Body of pancreas (tissue), 4 donors: ENCODE measurements at regions not wholly inside any gene's neighbourhood (a gene's known extent, or its start where the extent isn't known, plus 50 kb on each side); places are given as distances from the start of the nearest gene placed in this dataset.

ENCODE experiments used
- ATAC-seq: fragments of 150-250 bp; one replicate; pipeline ENCODE4 v1.9.1; 2016
- DNase-seq, 4 donors: peaks; one replicate each; pipeline ENCODE4 v3.0.0-alpha.2; 2019
- H3K27ac ChIP-seq, 4 donors: fragments of 200-600 bp; sonication (generic); 1 replicate in 3 of 4; 2 replicates in 1 of 4; pipeline versions ENCODE4 v1.5.1 to v1.6.1; 2016 to 2019; ENCODE audit warnings: mild to moderate bottlenecking in 1 of 4, mixed read lengths in 1 of 4, moderate library complexity in 1 of 4
- H3K27me3 ChIP-seq, 2 donors: fragments of 200-600 bp; sonication (generic); one replicate each; pipeline ENCODE4 v1.6.0; 2016; ENCODE audit warnings: mild to moderate bottlenecking in 1 of 2
- H3K36me3 ChIP-seq, 2 donors: fragments of 200-600 bp; sonication (generic); replicated peaks in 1 of 2; 2 replicates each; pipeline ENCODE4 v1.5.1; 2016; ENCODE audit warnings: low read depth in 2 of 2; ENCODE audit not compliant: insufficient read depth in 1 of 2
- H3K4me1 ChIP-seq: fragments of 200-600 bp; sonication (generic); one replicate; pipeline ENCODE4 v1.6.0; 2016
- H3K4me3 ChIP-seq, 2 donors: fragments of 200-600 bp; sonication (generic); 1 replicate in 1 of 2; 2 replicates in 1 of 2; pipeline ENCODE4 v1.5.1; 2016 to 2019
- H3K9me3 ChIP-seq, 3 donors: fragments of 200-600 bp; sonication (generic); 1 replicate in 2 of 3; 2 replicates in 1 of 3; pipeline ENCODE4 v1.5.1; 2016
- POLR2A ChIP-seq, 3 donors: fragments of 450-650 bp; IDR thresholded peaks; one replicate each; pipeline ENCODE4 v1.6.1; 2016; ENCODE audit warnings: antibody characterized with exemption in 3 of 3, mild to moderate bottlenecking in 2 of 3
- WGBS, 2 donors: methylation state at CpG; one replicate each; pipeline ENCODE4 v1.1.5; 2017; 5-methylcytosine and 5-hydroxymethylcytosine counted together
- intact Hi-C: fragments of 100-400 bp; cut with DNase I; formaldehyde crosslinking; loops from one replicate; pipeline ENCODE4 v1.15.1; 2023
- TF ChIP-seq, protein P1 (sequence below), 7 experiments: fragments of 450-650 bp in 4 of 7; fragments of 200-600 bp in 3 of 7; sonication (generic) in 3 of 7; IDR thresholded peaks; one replicate each; pipeline ENCODE4 v1.5.1; 2016 to 2019; ENCODE audit warnings: antibody characterized with exemption in 7 of 7

DNA sequence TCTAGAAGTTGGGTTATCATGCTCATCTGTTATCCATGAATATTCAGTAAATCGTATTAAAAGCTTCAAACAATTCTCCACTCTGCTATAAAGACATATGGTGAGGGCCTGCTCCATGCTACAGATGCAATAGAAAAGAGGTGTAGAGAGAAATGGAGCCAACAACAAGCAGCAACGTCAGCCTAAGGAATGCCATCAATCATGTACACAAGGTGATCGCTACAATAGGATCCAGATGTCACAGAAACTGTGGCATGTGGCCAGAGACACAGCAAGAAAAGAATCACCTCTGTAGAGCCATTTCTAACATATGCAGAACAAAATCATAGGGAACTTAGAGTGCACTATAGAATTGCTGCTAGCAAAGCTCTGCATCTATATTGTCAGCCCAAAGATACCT, 1188.1 kb downstream of the PCDH7 start:
- DNase-seq (no peak), ATAC-seq (no peak)
- H3K4me3 ChIP-seq: no peak overlapping the region
- no peak for TF ChIP-seq POLR2A (IDR thresholded peaks at IDR 0.05)
- TF ChIP-seq, protein P1, sequence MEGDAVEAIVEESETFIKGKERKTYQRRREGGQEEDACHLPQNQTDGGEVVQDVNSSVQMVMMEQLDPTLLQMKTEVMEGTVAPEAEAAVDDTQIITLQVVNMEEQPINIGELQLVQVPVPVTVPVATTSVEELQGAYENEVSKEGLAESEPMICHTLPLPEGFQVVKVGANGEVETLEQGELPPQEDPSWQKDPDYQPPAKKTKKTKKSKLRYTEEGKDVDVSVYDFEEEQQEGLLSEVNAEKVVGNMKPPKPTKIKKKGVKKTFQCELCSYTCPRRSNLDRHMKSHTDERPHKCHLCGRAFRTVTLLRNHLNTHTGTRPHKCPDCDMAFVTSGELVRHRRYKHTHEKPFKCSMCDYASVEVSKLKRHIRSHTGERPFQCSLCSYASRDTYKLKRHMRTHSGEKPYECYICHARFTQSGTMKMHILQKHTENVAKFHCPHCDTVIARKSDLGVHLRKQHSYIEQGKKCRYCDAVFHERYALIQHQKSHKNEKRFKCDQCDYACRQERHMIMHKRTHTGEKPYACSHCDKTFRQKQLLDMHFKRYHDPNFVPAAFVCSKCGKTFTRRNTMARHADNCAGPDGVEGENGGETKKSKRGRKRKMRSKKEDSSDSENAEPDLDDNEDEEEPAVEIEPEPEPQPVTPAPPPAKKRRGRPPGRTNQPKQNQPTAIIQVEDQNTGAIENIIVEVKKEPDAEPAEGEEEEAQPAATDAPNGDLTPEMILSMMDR (IDR thresholded peaks at IDR 0.05): no peak
- WGBS, 2 donors: 17 to 21% methylated on average over 3 of the region's 3 CpGs
- no peak overlapping the region for H3K27ac ChIP-seq
- H3K4me1 ChIP-seq: no peaks in the 10 kb centered on the region
- H3K36me3 ChIP-seq: no peaks in the 10 kb centered on the region
- H3K27me3 ChIP-seq: no peaks in the 10 kb centered on the region
- no peaks in the 10 kb centered on the region for H3K9me3 ChIP-seq
- intact Hi-C loops: no loop called here

DNA sequence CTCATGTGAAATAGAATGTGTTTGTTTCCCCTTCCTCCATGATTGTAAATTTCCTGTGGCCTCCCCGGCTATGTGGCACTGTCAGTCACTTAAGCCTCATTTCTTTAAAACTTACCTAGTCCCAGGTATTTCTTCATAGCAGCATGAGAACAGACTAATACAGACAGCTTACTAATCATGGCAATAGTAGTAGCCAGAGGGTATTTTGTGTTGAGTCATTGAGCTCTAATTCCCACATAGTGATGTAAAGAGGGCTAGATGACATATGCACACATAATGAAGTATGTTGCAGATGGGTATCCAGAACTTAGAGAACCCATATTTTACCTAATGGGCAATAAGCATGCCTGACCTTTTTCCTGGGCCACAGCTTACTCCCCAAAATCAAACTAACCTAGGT, 1197.2 kb downstream of the PCDH7 start:
- no peaks in the 10 kb centered on the region for H3K27me3 ChIP-seq
- intact Hi-C loops: no loop called here
- no peak overlapping the region for H3K27ac ChIP-seq
- H3K4me3 ChIP-seq: no peak overlapping the region
- no peaks in the 10 kb centered on the region for H3K9me3 ChIP-seq
- no peak for TF ChIP-seq POLR2A (IDR thresholded peaks at IDR 0.05)
- TF ChIP-seq, protein P1 (IDR thresholded peaks at IDR 0.05): no peak
- H3K36me3 ChIP-seq: no peaks in the 10 kb centered on the region
- H3K4me1 ChIP-seq: no peaks in the 10 kb centered on the region
- ATAC-seq (no peak), DNase-seq (no peak)
- 85 to 88% methylated on average over 1 of the region's 1 CpG for WGBS, 2 donors

DNA sequence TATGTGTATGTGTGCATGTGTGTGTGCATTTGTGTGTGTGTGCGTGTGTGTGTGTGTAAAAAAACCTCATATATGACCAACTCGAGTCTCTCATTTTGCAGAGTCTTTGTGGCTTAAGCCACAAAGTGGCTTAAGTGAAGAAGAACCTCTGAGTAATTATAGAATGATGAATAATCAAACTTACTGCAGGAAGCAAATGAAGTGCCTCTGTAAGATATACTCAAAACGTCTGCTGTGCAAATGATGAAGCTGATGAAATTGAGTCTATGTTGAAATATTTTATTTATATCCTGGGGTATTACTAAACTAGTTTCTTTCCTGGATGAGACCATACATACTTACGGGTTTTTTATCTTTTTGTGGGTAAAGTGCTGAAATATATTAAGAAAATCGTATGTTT, 1198.7 kb downstream of the PCDH7 start:
- Histone ChIP-seq H3K9me3 (no peaks in the 10 kb centered on the region), H3K4me3 (no peak overlapping the region), H3K36me3 (no peaks in the 10 kb centered on the region), H3K27ac (no peak overlapping the region), H3K4me1 (no peaks in the 10 kb centered on the region), H3K27me3 (no peaks in the 10 kb centered on the region)
- 26 to 38% methylated on average over 5 of the region's 5 CpGs for WGBS, 2 donors
- TF ChIP-seq, protein P1 (IDR thresholded peaks at IDR 0.05): no peak
- TF ChIP-seq POLR2A (IDR thresholded peaks at IDR 0.05): no peak
- intact Hi-C loops: no loop called here
- ATAC-seq (no peak), DNase-seq (no peak)

DNA sequence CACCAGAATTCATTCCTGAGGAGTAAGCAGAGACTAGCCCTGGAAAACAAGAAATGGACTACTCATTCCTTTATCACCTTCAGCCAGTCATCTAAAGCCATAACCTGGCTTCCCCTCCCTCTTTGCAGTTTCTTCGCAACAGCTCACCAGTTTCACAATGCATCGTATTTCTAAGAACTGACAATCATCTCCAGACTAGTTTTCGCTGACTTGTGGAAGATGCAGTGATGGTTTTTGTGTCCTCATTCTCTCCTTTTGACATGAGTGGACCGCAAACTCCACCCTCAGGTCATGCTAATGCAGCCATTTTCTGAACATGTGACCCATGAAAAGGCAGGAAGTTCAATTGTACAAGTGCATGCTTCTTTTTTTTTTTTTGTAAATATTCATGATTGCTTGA, 1203.5 kb downstream of the PCDH7 start:
- DNase-seq (no peak), ATAC-seq (no peak)
- WGBS, 2 donors: 83 to 93% methylated on average over 4 of the region's 4 CpGs
- intact Hi-C loops: no loop called here
- no peak overlapping the region for H3K27ac ChIP-seq
- H3K27me3 ChIP-seq: no peaks in the 10 kb centered on the region
- H3K9me3 ChIP-seq: no peaks in the 10 kb centered on the region
- TF ChIP-seq, protein P1 (IDR thresholded peaks at IDR 0.05): no peak
- TF ChIP-seq POLR2A (IDR thresholded peaks at IDR 0.05): no peak
- no peaks in the 10 kb centered on the region for H3K36me3 ChIP-seq
- H3K4me1 ChIP-seq: no peaks in the 10 kb centered on the region
- H3K4me3 ChIP-seq: no peak overlapping the region

DNA sequence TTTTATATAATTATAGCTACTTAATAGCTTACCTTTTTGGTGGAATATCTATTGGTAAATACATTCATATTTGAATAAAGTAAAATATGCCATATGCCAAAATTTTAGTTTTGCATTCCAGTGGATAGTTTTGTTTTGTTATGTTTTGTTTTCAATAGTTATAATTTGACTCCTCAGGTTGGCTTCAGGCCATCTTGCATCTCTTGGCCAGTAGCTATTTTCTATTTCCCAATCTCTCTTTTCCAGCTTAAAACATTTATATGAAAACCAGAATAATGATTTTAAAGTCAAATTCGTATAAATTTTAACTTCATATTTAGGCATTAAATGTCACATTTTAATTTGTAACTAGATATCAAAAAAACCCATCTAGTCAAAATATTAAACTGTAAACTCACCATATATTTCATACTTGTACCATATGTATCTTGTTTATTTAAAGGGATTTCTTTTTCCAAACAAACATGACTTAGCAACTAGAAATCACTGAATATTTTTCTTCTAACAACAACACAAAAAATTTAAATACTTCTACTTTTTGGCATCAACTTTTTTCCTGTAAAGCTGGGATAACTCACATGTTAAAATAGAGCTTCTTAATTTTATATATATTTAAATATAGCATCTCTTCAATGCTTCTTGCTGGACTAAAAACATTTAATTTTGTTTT, 1209.6 kb downstream of the PCDH7 start:
- Histone ChIP-seq H3K27ac (no peak overlapping the region), H3K4me3 (no peak overlapping the region), H3K9me3 (no peaks in the 10 kb centered on the region), H3K27me3 (no peaks in the 10 kb centered on the region), H3K4me1 (no peaks in the 10 kb centered on the region), H3K36me3 (no peaks in the 10 kb centered on the region)
- DNase-seq (no peak), ATAC-seq (no peak)
- intact Hi-C loops: no loop called here
- TF ChIP-seq POLR2A (IDR thresholded peaks at IDR 0.05): no peak
- TF ChIP-seq, protein P1 (IDR thresholded peaks at IDR 0.05): no peak
- 28 to 36% methylated on average over 1 of the region's 1 CpG for WGBS, 2 donors
